ENCODE measurements at regions not wholly inside any gene's neighbourhood (a gene's known extent, or its start where the extent isn't known, plus 50 kb on each side); places are given as distances from the start of the nearest gene placed in this dataset.

DNA sequence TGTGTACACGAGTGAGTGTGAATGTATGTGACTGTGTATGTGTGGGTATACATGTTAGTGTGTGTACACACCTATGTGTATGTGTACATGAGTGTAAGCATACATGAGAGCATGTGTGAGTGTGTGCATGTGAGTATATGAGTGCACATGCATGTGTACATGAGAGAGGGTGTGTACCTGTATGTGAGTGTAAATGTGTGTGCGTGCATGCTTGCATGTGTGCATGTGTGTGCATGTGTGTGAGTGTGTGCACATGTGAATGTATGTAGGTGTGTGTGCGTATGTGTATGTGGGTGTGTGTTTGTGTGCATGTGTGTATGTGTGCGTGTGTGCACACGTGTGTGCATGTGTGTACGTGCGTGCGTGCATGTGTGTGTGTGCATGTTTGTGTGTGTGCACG is 183.4 kb downstream of the BMP7 start:
- H3K4me3 ChIP-seq, result no peak overlapping the region
- peaks cover 0 to 19% of the 10 kb centered on the region in 2 donors for H3K9me3 ChIP-seq
- H3K4me1 ChIP-seq, result no peaks in the 10 kb centered on the region
- H3K27me3 ChIP-seq, result no peaks in the 10 kb centered on the region
- no peak for DNase-seq (ENCODE audit: low spot score)
- no peaks in the 10 kb centered on the region for H3K36me3 ChIP-seq
- no peak overlapping the region for H3K27ac ChIP-seq
- no peak for TF ChIP-seq CTCF (IDR thresholded peaks at IDR 0.05)

GRCh38 chr20:57086066-57086465 is 180.4 kb downstream of the BMP7 start:
- Histone ChIP-seq H3K4me3 (no peak overlapping the region), H3K27ac (no peak overlapping the region), H3K4me1 (no peaks in the 10 kb centered on the region), H3K36me3 (no peaks in the 10 kb centered on the region), H3K27me3 (no peaks in the 10 kb centered on the region), H3K9me3 (no peaks in the 10 kb centered on the region)
- TF ChIP-seq CTCF (IDR thresholded peaks at IDR 0.05), result no peak
- no peak for DNase-seq (ENCODE audit: low spot score)

- peaks cover 0 to 3% of the 10 kb centered on the region in 2 donors for H3K4me1 ChIP-seq
- TF ChIP-seq CTCF (IDR thresholded peaks at IDR 0.05), result no peak
- H3K4me3 ChIP-seq, result no peak overlapping the region
- no peak overlapping the region for H3K27ac ChIP-seq
- no peak for DNase-seq (ENCODE audit: low spot score)
- no peaks in the 10 kb centered on the region for H3K9me3 ChIP-seq
- no peaks in the 10 kb centered on the region for H3K36me3 ChIP-seq
- H3K27me3 ChIP-seq, result no peaks in the 10 kb centered on the region
Observed at GRCh38 chr20:57087102-57087501, 179.3 kb downstream of the BMP7 start.

DNA sequence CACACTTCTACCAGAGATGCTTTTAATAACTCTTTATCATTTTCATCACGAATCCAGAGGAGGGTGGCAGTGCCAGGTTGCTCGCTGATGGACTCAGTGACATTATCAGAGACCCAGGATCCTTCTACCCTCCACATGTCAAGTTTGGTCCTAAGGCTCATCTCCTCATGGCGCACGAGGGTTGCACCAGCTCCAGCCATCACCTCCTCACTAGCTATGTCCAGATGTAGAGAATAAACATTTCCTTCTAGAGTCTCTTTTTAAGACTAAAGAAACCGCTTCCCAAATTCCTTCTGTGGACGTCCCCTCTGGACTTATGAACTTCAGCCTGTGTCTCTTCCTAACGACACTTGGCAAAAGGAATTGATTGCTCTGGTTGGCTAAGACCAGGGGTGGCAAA is 178.7 kb downstream of the BMP7 start:
- H3K27me3 ChIP-seq, result no peaks in the 10 kb centered on the region
- H3K9me3 ChIP-seq, result no peaks in the 10 kb centered on the region
- no peak for TF ChIP-seq CTCF (IDR thresholded peaks at IDR 0.05)
- H3K27ac ChIP-seq, result no peak overlapping the region
- DNase-seq (ENCODE audit: low spot score), result no peak
- no peaks in the 10 kb centered on the region for H3K36me3 ChIP-seq
- H3K4me3 ChIP-seq, result no peak overlapping the region
- peaks cover 0 to 7% of the 10 kb centered on the region in 2 donors for H3K4me1 ChIP-seq

GRCh38 chr20:57088436-57088835 is 178.0 kb downstream of the BMP7 start:
- no peaks in the 10 kb centered on the region for H3K27me3 ChIP-seq
- TF ChIP-seq CTCF (IDR thresholded peaks at IDR 0.05), result no peak
- no peaks in the 10 kb centered on the region for H3K9me3 ChIP-seq
- no peaks in the 10 kb centered on the region for H3K36me3 ChIP-seq
- H3K27ac ChIP-seq, result no peak overlapping the region
- peaks cover 0 to 7% of the 10 kb centered on the region in 2 donors for H3K4me1 ChIP-seq
- DNase-seq (ENCODE audit: low spot score), result no peak
- no peak overlapping the region for H3K4me3 ChIP-seq

- DNase-seq (ENCODE audit: low spot score), result no peak
- no peaks in the 10 kb centered on the region for H3K27me3 ChIP-seq
- peak; percentile 77 to 96 for TF ChIP-seq CTCF (IDR thresholded peaks at IDR 0.05)
- H3K4me1 ChIP-seq, result peaks cover 0 to 7% of the 10 kb centered on the region in 2 donors
- no peaks in the 10 kb centered on the region for H3K36me3 ChIP-seq
- H3K9me3 ChIP-seq, result no peaks in the 10 kb centered on the region
- no peak overlapping the region for H3K4me3 ChIP-seq
- no peak overlapping the region for H3K27ac ChIP-seq
Observed at GRCh38 chr20:57089699-57090144, 176.7 kb downstream of the BMP7 start.
